Body of pancreas (tissue), 4 donors: ENCODE measurements at regions not wholly inside any gene's neighbourhood (a gene's known extent, or its start where the extent isn't known, plus 50 kb on each side); places are given as distances from the start of the nearest gene placed in this dataset.

Experiments
- CTCF ChIP-seq, 7 experiments: fragments of 450-650 bp in 4 of 7; fragments of 200-600 bp in 3 of 7; sonication (generic) in 3 of 7; IDR thresholded peaks; one replicate each; pipeline ENCODE4 v1.5.1; 2016 to 2019; ENCODE audit warnings: antibody characterized with exemption in 7 of 7
- POLR2A ChIP-seq, 3 donors: fragments of 450-650 bp; IDR thresholded peaks; one replicate each; pipeline ENCODE4 v1.6.1; 2016; ENCODE audit warnings: antibody characterized with exemption in 3 of 3, mild to moderate bottlenecking in 2 of 3

DNA sequence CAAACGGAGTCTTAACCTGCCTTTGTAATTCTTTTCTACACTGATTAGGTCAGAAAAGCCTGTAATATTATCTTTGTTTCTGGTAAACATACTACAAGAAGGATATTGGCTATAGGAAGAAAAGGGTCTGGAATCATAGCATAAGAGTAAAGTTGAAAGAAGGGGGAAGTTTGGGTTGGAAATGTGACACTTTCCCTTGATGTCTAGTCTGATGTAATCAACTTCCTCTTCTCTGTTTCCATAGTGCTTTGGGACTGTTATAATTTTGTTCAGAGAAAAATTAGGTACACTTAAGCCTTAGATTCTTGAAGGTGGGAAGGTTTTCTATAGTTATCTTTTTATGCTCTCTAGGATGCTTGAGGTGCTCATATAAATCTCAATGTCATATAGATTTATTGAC lies 322.2 kb downstream of the AEBP2 start:
- TF ChIP-seq CTCF (IDR thresholded peaks at IDR 0.05) = no peak
- TF ChIP-seq POLR2A (IDR thresholded peaks at IDR 0.05) = no peak
